ENCODE measurements at regions not wholly inside any gene's neighbourhood (a gene's known extent, or its start where the extent isn't known, plus 50 kb on each side); places are given as distances from the start of the nearest gene placed in this dataset.

- no peak overlapping the region for H3K27ac ChIP-seq
- no peak for ATAC-seq (ENCODE audit: low FRiP score in 2 of 2)
- no peaks in the 10 kb centered on the region for H3K9me3 ChIP-seq
- H3K4me1 ChIP-seq: no peaks in the 10 kb centered on the region
- 82 to 85% methylated on average over 4 of the region's 4 CpGs for WGBS, 2 donors
- no peaks in the 10 kb centered on the region for H3K36me3 ChIP-seq
- DNase-seq: no peak
- no peak overlapping the region for H3K4me3 ChIP-seq
- no peaks in the 10 kb centered on the region for H3K27me3 ChIP-seq
- TF ChIP-seq EP300 (IDR thresholded peaks at IDR 0.05): no peak
- TF ChIP-seq POLR2AphosphoS5 (IDR thresholded peaks at IDR 0.05): no peak
- TF ChIP-seq CTCF (IDR thresholded peaks at IDR 0.05): no peak
- TF ChIP-seq POLR2A (IDR thresholded peaks at IDR 0.05): no peak
Observed at GRCh38 chr4:32840461-32841189, 2120.5 kb downstream of the PCDH7 start.

GRCh38 chr4:32841217-32841616, 2121.0 kb downstream of the PCDH7 start:
- WGBS, 2 donors: 31 to 48% methylated on average over 1 of the region's 1 CpG
- ATAC-seq (ENCODE audit: low FRiP score in 2 of 2) (no peak), DNase-seq (no peak)
- no peaks in the 10 kb centered on the region for H3K27me3 ChIP-seq
- H3K9me3 ChIP-seq: no peaks in the 10 kb centered on the region
- TF ChIP-seq CTCF (IDR thresholded peaks at IDR 0.05): no peak
- no peak for TF ChIP-seq POLR2AphosphoS5 (IDR thresholded peaks at IDR 0.05)
- TF ChIP-seq POLR2A (IDR thresholded peaks at IDR 0.05): no peak
- TF ChIP-seq EP300 (IDR thresholded peaks at IDR 0.05): no peak
- no peak overlapping the region for H3K27ac ChIP-seq
- no peaks in the 10 kb centered on the region for H3K4me1 ChIP-seq
- H3K4me3 ChIP-seq: no peak overlapping the region
- no peaks in the 10 kb centered on the region for H3K36me3 ChIP-seq

GRCh38 chr4:32847461-32847860, 2127.3 kb downstream of the PCDH7 start:
- WGBS, 2 donors: 62% methylated on average over 3 of the region's 3 CpGs
- Histone ChIP-seq H3K9me3 (no peaks in the 10 kb centered on the region), H3K27me3 (no peaks in the 10 kb centered on the region), H3K4me3 (no peak overlapping the region), H3K4me1 (no peaks in the 10 kb centered on the region), H3K36me3 (no peaks in the 10 kb centered on the region), H3K27ac (no peak overlapping the region)
- ATAC-seq (ENCODE audit: low FRiP score in 2 of 2): no peak
- DNase-seq: no peak
- no peak for TF ChIP-seq CTCF (IDR thresholded peaks at IDR 0.05)
- TF ChIP-seq EP300 (IDR thresholded peaks at IDR 0.05): no peak
- TF ChIP-seq POLR2A (IDR thresholded peaks at IDR 0.05): no peak
- TF ChIP-seq POLR2AphosphoS5 (IDR thresholded peaks at IDR 0.05): no peak

DNA sequence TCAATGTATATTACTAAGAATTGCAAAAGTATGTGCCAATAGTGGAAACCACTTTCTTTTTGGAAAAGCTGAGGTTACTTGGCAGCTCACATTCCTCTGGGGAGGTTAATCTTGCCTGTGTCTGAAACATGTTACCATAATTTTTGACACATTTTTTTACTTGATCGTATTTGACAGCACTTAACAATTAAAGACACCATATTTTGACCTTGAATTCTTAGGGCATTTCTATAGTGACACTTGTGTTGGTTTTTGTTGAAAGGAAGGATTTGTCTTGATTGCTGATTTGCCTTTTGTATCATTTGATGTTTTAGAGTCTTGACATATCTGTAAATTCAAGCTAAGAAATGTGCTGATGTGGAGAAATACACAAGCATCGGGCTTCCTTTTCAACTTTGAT, 2135.5 kb downstream of the PCDH7 start:
- H3K36me3 ChIP-seq: no peaks in the 10 kb centered on the region

More for the DNA sequence above, 2135.5 kb downstream of the PCDH7 start:
- TF ChIP-seq POLR2A (IDR thresholded peaks at IDR 0.05) (no peak), EP300 (IDR thresholded peaks at IDR 0.05) (no peak), POLR2AphosphoS5 (IDR thresholded peaks at IDR 0.05) (no peak), CTCF (IDR thresholded peaks at IDR 0.05) (no peak)
- WGBS, 2 donors: 74 to 80% methylated on average over 2 of the region's 2 CpGs
- no peak overlapping the region for H3K27ac ChIP-seq
- H3K27me3 ChIP-seq: no peaks in the 10 kb centered on the region
- H3K9me3 ChIP-seq: no peaks in the 10 kb centered on the region
- ATAC-seq (ENCODE audit: low FRiP score in 2 of 2) (no peak), DNase-seq (no peak)
- H3K4me3 ChIP-seq: no peak overlapping the region
- no peaks in the 10 kb centered on the region for H3K4me1 ChIP-seq
